GM18858 (cell line): ENCODE measurements at regions not wholly inside any gene's neighbourhood (a gene's known extent, or its start where the extent isn't known, plus 50 kb on each side); places are given as distances from the start of the nearest gene placed in this dataset.
"Not testable (repeated sequence)": the region's sequence is repeated elsewhere in the genome, so short reads cannot be mapped to it uniquely, and the experiment has no call there.

Experiments used
- ATAC-seq: cut with Tn5 transposase; IDR thresholded peaks from one replicate; pipeline ENCODE4 v1.9.1; 2021; ENCODE audit not compliant: unreplicated experiment

GRCh38 chr4:57199267-57199666, 89.1 kb upstream of the IGFBP7 start:
- no peak for ATAC-seq

GRCh38 chr4:57195622-57196021, 85.4 kb upstream of the IGFBP7 start:
- no peak for ATAC-seq

GRCh38 chr4:57194068-57194611, 84.0 kb upstream of the IGFBP7 start:
- no peak for ATAC-seq

GRCh38 chr4:57193209-57193810, 83.1 kb upstream of the IGFBP7 start:
- ATAC-seq = no peak

- ATAC-seq = no peak
These were observed 81.4 kb upstream of the IGFBP7 start for GRCh38 chr4:57191523-57192034.

- peak; percentile 71 for ATAC-seq
These were observed 80.7 kb upstream of the IGFBP7 start for GRCh38 chr4:57190601-57191481.

GRCh38 chr4:57187246-57187645, 77.1 kb upstream of the IGFBP7 start:
- no peak for ATAC-seq

GRCh38 chr4:57184378-57185029, 74.3 kb upstream of the IGFBP7 start:
- no peak for ATAC-seq

- no peak for ATAC-seq
These were observed 72.1 kb upstream of the IGFBP7 start for GRCh38 chr4:57182132-57182874.

- not testable (repeated sequence) for ATAC-seq
These were observed 63.0 kb upstream of the IGFBP7 start for GRCh38 chr4:57173136-57173535.

GRCh38 chr4:57172065-57172464, 61.9 kb upstream of the IGFBP7 start:
- no peak for ATAC-seq

GRCh38 chr4:57168982-57169381, 58.8 kb upstream of the IGFBP7 start:
- ATAC-seq = no peak

GRCh38 chr4:57163530-57164459, 53.6 kb upstream of the IGFBP7 start:
- ATAC-seq = peak; percentile 94

GRCh38 chr4:57162499-57163019, 52.4 kb upstream of the IGFBP7 start:
- ATAC-seq = no peak
